ENCODE measurements at regions not wholly inside any gene's neighbourhood (a gene's known extent, or its start where the extent isn't known, plus 50 kb on each side); places are given as distances from the start of the nearest gene placed in this dataset.

DNA sequence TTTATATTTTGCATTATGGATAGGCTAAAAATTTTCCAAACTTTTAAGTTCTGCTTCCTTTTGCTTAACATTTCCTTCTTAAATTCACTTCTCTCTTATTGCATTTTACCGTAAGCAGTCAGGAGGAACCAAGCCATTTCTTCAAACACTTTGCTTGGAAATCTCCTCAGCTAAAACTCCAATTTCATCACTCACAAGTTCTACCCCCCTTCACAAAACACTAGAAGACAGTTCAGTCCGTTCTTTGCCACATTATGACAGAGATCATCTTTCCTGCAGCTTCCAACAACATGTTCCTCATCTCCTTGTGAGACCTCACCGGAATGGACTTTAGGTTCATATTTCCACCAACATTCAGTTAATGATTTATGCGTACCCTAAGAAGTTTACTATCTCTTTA, 79.2 kb upstream of the LY86 start:
- TF ChIP-seq, protein P1, sequence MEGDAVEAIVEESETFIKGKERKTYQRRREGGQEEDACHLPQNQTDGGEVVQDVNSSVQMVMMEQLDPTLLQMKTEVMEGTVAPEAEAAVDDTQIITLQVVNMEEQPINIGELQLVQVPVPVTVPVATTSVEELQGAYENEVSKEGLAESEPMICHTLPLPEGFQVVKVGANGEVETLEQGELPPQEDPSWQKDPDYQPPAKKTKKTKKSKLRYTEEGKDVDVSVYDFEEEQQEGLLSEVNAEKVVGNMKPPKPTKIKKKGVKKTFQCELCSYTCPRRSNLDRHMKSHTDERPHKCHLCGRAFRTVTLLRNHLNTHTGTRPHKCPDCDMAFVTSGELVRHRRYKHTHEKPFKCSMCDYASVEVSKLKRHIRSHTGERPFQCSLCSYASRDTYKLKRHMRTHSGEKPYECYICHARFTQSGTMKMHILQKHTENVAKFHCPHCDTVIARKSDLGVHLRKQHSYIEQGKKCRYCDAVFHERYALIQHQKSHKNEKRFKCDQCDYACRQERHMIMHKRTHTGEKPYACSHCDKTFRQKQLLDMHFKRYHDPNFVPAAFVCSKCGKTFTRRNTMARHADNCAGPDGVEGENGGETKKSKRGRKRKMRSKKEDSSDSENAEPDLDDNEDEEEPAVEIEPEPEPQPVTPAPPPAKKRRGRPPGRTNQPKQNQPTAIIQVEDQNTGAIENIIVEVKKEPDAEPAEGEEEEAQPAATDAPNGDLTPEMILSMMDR (IDR thresholded peaks at IDR 0.05) = no peak
- no peak for TF ChIP-seq POLR2A (IDR thresholded peaks at IDR 0.05)
